GM19043 (cell line): ENCODE measurements at regions not wholly inside any gene's neighbourhood (a gene's known extent, or its start where the extent isn't known, plus 50 kb on each side); places are given as distances from the start of the nearest gene placed in this dataset.

Source experiments
- ATAC-seq: cut with Tn5 transposase; IDR thresholded peaks from one replicate; pipeline ENCODE4 v1.9.1; 2021; ENCODE audit warnings: low read depth; ENCODE audit not compliant: unreplicated experiment

DNA sequence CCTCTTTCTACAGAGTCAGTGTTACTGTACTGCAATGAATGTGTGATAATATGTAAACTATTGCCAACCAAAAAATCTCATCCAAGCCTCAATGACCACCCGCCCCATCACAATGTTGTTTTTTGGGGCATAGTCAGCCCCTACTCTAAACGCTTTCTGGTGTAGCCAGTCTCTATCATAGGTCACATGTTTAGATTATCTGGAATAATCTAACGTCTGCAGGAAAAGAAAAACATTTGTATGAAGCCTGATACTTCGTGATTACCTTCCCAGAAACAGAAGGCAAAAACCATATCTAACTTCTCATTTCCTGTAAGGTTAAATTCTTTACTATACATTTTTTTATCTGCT is 1331.8 kb upstream of the GBE1 start:
- ATAC-seq, result no peak

DNA sequence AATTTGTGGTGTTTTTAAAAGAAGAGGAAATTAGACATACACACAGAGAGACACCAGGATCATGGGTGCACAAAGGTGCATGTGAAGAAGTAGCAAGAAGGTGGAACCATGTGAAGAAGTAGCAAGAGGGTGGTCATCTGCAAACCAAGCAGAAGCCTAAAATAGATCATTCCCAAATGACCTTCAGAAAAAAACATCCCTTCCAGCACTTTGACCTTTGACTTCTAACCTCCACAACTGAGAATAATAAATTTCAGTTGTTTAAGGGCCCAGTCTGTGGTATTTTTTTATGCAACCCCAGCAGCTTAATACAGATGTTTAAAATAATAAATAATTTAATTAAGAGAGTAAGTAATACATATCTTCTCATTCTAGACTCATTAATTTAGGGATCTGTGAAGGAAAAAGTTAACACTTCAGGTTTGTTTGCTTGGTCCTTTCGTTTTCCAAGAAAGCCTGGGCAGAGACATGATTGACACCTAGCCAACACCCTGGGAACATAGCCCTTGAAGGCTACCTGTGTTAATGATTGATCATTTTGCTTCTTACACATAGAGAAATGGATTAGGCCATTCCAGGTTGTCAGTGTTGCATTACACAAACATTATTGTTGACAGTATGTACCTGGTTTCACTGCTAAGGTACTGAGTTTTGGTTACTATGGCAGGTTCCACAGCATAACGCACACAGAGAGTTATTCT is 1331.2 kb upstream of the GBE1 start:
- ATAC-seq, result no peak

DNA sequence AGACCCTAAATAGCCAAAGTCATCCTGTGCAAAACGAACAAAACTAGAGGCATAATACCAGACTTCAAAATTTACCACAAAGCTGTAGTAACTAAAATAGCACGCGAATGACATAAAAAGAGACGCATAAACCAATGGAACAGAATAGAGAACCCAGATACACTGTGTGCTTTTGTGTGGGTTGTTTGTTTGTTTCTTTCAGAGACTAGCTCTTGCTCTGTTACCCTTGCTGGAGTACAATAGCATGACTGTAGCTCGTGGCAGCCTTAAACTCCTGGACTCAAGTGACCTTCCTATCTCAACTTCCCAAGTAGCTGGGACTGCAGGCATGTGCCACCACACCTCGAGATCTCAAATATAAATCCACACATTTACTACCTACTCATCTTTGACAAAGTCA is 1314.6 kb upstream of the GBE1 start:
- ATAC-seq, result no peak

DNA sequence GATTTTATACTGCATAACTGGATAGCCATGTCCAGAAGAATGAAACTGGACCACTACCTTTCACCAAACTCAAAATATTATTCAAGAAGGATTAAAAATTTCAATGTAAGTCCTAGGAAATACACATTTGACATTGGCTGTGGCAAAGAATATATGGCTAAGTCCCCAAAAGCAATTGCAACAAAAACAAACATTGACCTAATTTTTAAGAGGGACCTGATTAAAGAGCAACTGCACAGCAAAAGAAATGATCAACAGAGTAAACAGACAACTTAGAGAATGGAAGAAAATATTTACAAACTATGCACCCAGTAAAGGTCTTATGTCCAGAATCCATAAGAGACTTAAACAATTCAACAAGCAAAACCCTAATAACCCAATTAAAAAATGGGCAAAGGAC is 1313.0 kb upstream of the GBE1 start:
- no peak for ATAC-seq

DNA sequence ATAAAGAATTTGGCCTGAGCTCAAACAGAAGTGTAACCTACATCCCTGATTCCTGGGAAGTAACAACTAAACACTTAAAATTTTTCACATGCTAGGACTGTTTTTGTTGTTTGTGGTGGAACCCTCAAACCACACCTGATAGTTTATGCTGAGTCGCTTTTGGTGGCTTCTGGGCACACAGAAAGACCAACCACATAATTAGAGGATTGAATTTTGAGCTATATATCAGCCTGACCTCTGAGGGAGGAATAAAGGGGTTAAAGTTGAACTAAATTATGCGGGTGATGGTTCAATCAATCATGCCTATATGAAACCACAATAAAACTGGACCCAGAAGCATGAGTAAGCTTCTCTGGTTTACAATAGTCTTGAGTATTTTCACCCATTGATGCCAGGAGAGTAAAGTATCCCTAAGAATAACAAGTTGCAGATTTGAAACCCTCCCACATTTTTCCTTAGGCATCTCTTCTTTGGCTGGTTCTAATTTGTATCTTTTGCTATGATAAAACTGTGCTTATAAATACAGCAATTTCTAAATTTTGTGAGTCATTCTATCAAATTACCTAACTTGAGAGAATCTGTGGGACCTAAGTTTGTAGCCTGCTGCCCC is 1304.5 kb upstream of the GBE1 start:
- ATAC-seq, result no peak

DNA sequence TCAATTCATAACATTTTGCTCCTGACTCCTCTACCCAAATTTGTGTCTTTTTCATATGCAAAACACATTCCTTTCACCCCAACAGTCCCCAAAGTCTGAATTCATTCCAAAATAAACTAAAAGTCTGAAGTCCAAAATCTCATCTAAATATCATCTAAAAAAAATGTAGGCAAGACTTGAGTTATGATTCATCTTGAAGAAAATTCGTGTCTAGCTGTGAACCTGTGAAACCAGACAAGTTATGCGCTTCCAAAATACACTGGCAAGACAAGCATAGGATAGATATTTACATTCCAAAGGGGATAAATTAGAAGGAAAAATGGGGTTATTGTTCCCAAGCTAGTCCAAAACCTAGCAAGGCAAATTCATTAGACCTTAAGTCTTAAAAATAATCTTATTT is 1302.0 kb upstream of the GBE1 start:
- no peak for ATAC-seq

DNA sequence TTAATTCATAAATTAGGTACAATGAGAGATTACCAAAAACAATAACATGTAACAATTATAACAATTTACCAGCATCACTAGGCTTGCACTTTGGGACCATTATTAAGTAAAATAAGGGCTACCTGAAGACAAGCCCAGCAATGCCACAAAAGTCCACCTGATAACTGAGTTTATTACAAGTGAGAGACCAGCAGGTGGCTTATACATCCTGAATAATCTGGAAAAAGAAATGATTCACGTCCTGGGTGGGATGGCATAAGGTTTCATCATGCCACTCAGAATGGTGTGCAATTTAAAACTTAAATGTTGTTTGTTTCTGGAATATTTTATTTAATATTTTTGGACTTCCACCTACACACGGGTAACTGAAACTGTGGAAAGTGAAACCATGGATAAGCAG is 1287.1 kb upstream of the GBE1 start:
- no peak for ATAC-seq

DNA sequence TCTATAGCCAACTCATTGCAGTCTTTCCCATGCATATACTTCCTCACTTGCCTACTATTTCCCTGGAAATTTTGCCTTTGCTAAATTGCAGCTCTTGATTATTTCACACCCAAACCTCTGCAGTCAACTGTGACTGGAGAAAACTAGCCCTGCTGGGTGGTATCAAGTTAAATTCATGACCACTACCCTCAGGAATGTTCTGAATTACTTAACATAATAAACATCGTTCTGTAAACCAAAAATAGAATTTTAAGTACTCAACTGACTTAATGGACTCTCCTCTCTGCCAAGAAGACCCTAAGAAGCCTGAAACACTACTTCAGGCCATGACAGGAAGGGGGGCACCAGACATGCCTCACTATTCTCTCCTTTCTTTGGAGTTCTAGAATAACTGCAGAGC is 1278.0 kb upstream of the GBE1 start:
- ATAC-seq, result no peak

DNA sequence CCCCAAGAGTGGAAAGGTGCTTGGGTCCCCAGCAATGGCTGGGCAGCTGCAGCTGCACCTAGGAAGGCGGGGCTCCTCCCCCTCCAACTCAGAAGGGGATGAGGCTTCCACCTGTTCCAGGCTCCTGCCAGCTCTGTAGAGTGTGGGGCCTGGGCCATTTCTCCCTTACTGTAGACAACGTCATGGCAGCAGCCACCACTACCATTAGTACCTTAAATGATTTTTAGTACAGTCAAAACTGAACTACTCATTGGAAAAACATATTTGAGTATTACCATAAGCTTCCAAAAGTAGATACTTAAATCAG is 1274.2 kb upstream of the GBE1 start:
- no peak for ATAC-seq

DNA sequence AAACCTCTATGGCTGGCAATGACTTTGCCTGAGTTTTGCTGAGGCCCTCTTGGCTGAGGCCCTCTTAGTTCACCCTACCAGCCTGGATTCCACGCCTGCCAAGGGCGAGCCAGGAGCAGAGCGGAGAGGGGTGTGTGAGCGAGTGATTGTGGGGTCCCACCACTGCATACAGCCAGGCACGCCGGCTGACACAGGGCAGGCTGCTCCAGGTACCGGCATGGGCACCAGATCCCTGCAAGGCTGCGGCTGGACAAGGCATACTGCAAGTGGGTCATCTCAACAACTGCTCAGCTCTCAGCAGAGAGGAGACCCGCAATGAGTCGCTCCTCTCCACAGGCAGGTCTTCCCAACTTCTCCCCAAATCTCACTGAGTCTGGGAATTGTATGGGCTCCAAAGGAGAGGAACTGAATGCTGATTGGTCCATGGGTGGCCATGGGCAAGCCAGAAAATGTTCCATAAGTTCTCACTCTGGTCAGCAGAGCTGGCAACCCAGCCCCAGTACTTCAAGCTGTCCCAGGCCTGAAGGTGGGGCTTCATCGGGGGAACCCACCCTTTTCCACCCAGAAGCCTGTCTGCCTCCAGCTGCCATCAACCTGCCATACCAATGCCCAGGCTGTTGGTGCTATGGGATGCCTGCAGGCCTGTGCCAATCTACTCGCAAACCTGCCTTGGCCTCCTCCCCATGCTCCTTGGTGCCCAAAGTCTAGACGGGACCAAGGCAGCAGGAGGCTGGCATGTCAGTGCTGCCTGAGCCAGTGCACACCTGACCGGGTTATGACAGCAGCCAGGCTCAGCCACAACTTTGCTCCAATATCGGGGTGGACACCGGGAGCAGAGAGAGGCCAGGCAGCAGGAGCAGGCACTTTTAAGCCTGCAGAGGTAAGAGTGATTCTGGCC is 1273.6 kb upstream of the GBE1 start:
- no peak for ATAC-seq

DNA sequence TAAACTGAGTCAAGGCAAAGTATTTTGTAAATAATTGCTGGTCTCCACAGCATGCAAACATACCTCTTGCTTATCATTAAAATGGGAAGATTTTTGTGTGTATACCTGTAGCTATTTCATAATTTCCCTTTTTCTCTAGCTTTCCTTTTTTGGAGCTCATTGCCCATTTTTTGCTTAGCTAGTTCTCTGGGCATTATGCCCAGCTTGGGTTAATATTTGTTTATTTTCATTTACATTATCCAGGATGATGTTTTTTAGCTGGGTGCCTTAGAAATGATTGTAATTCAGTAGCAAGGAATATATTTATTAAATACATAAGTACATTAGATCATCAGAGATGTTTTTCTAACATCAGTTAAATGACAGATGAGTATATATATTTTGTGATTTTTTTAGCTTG is 1271.7 kb upstream of the GBE1 start:
- ATAC-seq, result no peak

DNA sequence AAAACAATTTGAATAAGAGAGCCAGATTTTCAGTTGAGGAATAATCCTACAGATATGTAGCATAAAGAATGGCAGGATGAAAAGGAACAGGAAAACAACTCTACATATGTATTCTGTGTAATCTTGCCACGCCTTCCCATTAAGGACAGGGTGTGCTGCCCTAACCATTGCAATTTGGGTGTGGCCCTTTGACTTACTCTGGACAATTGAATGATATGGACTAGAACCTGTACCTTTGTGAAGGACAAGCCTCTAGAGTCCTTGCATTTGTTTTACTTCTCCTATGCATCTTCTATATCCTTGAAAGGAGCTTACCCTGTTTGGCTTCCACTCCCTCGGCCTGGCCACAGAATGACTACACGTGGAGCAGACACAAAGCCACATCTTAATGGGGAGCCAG is 1261.6 kb upstream of the GBE1 start:
- ATAC-seq, result no peak

DNA sequence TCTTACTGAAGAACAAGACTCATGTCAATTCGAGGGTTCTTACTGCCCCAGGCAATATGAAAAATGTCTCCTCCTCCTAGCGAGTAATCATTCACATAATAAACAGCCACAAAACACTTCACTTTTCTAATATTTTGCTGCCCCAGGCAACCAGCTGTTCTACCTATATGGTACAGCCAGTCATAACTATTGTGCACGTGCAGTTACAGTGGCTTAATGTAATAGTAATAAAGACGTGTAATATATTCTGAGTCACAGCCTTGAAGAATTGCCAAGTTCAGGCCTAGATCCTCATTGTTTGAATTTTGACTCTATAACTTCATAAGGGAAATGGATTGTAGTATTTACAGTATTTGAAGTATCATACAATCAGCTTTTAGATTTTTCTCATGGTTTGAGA is 1250.0 kb upstream of the GBE1 start:
- no peak for ATAC-seq

DNA sequence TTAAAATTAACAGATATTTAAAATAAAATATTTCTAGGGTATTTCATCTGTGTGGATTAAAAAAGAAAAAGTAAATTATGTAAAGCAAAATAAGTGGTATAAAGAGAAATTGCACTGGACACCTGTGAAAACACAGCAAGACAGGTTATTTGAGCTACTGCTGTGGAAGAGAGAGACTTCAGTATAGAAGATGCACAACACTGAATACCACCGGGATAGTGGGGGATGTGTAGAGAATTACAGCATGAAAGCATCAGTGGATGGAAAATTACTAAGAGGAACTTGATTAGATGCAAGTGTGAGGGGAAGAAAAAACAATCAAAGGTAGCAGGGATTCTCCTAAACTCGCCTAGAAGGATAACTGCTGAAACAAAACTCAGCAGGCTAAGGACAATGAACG is 1242.5 kb upstream of the GBE1 start:
- ATAC-seq, result no peak

DNA sequence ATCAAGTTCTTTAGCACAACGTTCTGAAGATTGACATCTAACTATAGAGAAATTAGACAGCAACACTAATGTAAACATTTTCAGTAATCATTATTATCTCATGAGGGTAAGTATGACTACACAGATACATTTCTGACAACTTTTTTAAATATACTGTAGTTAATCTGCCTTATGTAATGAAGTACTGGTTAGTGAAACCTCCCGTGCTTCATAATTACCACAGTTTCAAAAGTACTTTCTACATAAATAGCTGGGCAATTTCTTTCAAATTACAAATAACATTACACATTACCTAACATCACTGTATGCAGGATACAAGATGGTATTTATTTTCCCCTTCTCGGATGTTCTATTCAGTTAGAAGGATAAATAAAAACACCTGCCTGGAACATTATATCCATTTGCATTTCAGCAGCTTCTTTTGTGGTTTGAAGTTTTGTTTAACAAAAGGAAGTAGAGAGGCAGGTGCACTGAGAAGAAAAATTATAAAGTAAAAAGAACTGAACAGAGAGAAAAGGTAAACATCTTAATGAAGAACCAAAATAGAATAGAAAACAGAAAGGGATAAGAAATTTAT is 1241.5 kb upstream of the GBE1 start:
- no peak for ATAC-seq

DNA sequence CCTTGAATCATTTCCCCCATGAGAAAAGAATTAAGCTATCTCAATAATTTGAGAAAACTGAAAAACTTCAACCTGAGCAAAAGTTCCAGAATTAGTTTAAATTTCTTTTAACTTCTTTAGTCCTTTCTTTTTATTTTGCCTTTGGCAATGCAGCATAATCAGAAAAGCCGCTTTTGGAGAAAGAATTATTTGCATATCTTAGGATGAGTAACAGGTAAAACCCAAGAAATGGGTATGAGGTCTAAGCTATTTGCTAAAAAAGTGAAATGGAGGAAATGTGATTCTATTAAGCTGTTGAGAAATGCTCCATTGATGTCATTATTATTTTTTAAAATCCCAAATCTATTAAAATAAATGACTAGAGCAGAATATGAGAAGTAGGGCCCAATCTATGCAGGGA is 1238.3 kb upstream of the GBE1 start:
- no peak for ATAC-seq

DNA sequence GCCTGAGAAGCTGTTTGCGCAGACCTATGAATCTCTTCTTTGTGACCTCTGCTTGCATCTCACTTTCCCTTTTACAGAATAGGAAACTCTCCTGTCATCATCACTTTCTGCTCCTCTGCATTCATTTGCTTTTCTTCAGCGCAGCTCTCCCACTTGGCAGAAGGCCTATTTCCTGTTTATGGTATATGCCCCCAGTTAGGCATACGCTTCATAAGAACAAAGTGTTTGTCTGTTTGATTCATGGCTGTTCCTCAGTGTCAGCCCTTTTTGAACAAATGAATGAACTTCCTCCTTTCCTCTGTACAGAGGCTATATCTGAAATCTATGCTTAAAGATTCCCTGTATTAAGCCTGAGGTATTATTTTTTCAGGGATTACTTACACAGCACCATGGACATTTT is 1216.9 kb upstream of the GBE1 start:
- no peak for ATAC-seq

DNA sequence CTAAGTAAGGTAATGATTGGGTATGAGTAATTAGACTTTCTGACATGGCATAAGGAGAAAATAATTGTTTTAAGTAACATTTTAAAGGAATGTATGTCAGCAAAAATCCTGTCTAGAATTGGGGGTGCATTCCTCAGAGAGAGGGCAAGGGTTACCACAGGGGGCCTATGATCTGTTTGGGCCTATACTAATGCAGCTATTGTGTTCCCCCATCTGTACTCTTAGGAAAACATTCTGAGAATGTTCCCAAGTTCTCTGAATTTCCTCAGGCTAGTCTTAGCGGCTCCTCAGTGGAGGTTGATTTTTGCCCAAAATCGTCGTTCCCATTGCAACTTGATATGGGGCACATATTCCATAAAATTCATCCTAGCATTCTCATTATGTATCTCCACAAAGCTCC is 1216.4 kb upstream of the GBE1 start:
- no peak for ATAC-seq

DNA sequence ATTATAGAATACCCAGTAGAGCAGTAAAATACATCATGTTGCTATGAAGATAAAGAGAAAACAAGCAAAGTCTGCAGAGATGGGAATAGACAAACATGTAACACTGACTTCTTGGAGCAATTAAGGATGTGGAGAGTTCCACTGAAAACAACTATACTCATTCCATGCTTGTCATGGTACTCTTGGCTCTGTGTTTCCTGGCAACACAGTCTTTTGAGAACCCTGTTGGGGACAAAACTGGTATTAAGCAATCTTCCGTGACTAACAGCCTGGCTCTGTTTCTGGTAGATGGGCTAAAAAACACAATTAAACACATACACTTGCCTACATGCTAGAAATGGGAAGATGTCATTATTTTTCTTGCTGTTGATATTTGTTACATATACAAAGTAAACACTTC is 1212.3 kb upstream of the GBE1 start:
- ATAC-seq, result no peak

DNA sequence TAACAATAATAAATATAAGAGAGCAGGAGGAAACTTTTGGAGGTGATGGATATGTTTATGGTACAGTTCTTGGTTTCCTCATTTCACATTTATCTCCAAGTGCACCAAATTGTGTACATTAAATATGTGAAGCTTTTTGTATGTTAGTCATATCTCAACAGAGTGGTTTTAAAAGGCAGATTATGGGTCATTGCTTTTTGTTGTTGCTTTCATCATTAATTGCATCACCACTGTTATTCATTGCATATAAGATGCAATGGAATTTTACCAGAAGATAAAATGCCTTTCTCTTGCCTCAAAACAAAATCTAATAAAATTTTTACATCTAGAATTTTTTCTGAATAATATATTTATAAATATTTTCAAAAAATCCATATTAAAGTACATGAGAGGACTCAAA is 1198.9 kb upstream of the GBE1 start:
- no peak for ATAC-seq

DNA sequence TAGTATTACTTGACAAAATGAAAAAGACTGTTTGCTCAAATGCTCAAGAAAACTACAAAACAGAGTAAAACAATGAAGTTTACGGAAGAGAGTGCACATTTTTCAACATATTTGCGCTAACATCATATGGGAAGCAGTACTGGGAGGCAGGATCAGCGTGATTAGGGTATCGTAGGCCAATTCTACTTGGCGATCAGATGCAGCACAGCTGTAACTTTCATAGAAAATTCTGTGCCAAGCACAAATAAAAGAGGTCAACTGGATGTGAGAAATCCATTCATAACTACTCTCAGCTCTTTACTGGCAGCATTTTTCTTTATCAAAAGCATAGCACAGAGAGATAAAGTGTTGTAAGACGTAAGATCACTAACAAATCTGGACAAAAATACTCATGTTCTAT is 1196.3 kb upstream of the GBE1 start:
- no peak for ATAC-seq

DNA sequence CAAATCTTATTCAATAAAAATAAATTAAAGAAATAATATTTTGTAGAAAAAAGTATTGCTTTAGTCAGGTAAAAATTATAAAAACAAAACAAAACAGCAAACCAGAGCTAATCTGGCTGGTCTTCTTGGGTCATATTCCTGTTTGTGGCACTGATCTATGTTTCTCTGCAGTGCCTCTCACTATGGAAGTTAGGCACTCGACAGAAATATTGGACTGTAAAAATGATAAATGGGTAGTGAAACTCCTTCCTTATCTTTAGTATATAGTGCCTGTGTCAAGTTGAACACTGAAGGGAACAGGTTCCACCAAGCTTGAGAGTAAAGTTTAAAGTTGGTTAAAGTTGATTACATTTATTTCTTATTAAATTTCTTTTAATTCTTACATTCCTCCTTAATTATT is 1195.6 kb upstream of the GBE1 start:
- no peak for ATAC-seq
